NCI-H1105 (cell line): ENCODE measurements at regions not wholly inside any gene's neighbourhood (a gene's known extent, or its start where the extent isn't known, plus 50 kb on each side); places are given as distances from the start of the nearest gene placed in this dataset.
"Not testable (repeated sequence)": the region's sequence is repeated elsewhere in the genome, so short reads cannot be mapped to it uniquely, and the experiment has no call there.

Source experiments
- DNase-seq: peaks from one replicate; lab custom pipeline; 2025; lab: John Stamatoyannopoulos, UW

DNA sequence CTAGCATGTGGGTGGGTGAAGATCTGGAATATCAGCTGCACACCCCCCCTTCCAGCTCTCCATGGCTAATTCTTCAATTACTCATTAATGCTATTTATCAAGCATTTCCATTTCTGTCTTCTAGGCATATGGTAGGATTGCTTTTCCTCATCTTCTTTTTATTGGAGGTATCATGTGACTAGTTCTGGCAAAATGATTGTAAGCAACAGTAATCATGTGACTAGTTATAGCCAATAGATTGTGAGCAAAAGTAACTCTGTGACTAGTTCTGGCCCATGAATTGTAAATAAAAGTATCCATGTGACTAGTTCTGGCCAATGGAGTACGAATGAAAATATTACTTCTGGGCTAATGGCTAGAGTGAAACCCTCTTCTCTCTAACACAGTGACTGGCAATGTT lies 107.0 kb upstream of the TMEM132E start:
- no peak for DNase-seq

DNA sequence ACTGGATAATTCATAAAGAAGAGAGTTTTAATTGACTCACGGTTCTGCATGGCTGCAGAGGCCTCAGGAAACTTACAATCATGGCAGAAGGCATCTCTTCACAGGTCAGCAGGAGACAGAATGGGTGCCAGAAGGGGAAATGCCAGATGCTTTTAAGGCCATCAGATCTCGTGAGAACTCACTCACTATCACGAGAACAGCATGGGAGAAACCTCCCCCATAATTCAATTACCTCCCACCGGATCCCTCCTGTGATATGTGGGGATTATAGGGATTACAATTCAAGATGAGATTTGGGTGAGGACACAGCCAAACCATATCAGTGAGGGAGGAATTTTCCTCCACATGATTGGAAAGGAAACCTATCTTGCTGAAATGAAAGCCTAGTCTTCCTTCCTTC lies 108.1 kb upstream of the TMEM132E start:
- not testable (repeated sequence) for DNase-seq

DNA sequence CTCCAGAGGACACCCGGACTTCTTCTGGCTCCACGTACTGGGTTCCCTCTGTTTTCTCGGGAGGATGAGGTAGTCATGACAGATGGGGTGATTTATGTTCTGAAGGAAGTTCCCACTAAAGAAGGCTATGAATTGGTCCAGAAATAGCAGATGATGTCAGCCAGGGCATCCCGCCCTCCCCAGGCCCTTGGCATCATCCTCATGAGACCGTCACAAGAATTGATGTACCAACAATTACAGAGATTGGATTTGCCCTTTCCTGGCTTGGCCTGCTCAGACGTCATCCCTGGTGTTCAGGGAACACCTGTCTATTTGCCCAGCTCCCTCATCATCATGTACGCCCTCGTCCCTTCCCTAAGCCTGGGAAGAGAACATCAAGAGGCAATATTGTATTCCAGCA lies 102.8 kb upstream of the CCL1 start:
- no peak for DNase-seq

DNA sequence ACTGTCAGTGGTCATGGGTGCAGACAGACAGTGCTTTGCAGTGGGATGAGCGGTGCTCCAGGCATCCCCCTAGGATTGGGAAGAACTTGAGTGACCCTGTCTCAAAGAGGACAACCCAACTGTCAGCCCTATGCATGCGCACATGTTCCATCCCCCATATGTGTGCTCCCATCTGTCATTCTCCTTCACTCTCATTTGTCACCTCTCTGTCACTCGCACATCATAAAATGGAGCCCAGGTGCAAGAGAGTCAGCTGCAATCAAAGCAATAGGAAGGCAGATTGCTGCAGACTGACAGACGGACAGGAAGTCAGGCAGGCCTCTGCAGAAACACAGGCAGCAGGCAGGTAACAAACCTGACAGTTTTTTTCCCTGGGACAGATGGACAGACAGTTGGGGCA lies 101.8 kb upstream of the CCL1 start:
- DNase-seq: no peak

DNA sequence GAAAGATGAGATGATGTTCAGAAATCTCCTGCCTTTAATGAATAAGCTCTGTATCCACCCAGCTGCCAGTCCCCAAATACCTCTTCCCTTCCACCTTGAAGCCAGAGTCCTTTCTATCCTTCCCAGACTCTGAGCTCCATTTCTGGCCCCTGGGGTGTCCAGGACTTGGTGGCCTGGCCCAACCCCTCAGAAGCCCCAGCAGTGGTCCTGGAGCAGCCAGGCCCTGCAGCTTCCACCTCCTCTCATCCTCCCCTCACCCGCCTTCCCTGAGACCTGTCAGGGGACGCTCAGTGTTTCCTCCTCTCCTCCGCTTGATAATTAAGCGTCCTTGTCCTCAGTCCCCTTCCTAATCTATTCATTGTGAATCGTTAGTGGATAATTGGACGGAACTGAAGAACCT lies 95.2 kb upstream of the CCL1 start:
- DNase-seq: no peak

DNA sequence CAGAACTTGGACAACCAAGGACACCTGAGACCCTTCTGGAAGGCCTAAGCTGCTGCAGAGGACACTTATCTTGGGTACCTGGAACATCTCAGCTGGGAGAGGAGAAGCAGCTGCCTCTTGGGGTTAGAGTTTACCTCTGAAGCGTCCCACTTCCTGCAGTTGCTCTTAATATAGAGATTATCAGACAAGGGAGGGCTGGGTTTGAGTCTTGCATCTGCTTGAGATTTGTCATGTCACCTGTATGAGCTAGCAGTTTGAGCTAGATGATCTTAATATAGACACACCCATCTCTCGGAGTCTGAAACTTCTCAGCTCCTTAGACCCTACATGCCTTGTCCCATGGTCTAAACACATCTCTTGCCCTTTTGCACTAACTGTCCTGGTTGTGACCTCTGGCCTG lies 93.1 kb upstream of the CCL1 start:
- DNase-seq: no peak

DNA sequence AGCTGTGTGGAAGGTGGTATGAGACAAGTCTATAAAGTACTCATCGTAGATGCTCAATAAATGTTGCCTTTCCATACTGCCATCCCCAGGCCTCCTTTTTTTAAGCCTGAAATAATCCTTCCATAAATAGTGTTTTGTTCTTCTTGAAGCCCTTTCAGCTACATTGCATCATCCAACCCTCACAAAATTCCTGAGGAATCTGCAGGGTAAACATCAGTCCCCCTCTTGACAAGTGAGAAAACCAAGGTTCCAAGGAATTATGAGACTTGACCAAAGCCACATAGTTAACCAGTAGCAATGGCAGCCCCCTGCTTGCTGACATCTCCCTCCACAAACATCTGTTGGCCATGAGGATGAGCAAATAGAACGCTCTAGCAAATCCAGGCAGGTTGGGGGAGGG lies 89.7 kb upstream of the CCL1 start:
- DNase-seq: no peak

DNA sequence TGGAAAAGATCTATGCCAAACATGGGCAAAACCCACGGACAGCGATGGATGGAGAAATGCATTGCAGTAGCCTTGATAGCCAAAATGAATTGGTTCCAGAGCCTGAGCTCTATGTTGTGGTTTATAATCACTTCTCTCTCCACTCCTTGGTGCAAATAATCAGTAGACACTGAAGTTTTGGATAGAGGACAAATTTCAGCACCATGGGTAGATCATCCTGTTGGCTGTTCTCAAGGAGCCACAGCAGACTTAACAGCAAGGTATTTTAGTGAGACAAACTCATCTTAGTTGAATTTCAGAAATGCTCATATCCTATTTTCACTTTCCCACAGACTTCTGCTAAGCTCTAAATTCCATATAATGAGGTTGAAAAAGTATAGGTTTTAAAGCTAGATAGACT lies 88.3 kb upstream of the CCL1 start:
- DNase-seq: no peak

DNA sequence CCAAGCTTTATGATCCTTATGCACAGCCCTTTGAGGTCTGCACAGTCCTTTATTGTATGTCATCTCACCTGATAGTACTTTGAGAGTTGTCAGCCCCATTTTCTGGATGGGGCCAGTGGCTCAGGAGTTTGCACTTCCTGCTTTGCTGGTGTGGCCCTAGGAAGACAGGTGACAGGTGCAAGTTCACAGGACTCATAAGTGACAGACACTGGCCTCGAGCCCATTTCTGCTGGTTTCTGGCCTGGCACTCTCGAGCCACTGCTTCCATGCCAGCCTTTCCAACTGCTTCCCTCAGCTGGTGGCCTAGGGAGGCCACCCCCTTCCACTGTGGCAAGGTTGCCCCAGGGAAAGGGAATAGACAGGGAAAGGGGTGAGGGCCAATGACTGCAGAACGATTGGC lies 84.4 kb upstream of the CCL1 start:
- DNase-seq: no peak

DNA sequence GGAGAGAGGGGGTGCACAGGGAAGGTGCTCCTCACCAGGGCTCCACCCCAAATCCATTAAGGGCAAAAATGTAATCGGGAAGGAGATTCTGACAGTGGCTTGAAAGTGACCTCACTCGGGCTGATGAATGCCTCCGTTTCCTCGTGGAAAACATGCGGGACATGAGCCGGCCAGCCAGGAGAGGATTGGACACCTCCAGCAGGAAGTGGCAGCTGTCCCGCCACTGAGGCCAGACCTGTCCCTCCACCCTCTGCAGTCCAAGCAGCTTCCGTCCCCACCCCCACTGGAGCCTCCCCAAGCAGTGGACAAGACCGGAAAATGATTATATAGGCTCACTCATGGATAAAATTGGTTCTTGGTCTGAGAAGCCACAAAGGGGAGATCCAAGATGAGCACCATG lies 82.1 kb upstream of the CCL1 start:
- DNase-seq: no peak

DNA sequence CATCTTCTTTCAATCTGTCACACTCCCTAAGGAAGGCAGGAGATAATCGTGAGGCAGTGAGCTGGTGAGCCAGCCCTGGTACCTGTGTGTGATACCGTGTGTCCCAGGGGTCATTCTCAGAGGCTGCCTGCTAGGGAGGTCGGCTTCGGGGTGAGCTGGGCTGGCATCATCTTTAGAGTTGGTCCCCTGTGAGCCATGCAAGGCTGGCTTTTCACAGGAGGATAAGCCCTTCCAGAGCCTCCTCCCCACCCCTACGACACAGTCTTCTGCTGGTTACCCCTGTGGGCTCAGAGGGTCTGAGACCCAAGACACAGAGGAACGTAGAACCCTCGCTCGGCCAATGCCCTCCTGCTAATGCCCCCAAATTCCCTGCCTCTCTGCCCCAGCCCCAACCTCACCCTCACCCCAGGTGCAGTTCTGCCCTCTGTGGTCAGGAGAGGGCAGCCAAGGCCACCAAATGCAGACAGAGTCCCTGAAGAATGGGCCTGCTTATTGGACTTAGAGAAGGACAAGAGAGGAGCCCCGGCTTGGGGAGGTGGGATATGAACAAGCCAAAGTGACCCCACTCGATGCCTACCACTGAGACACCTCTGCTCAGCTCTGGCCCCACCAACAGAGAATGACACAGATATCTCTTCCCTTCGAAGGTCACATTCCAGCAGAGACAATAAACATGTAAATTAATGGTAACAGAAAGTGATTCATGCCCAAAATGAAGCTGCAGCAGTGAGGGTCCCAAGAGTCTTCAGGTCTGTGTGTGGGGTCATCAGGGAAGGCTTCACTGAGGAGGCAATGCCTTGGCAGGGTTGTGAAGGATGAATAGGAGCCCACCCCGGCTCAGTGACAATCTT lies 80.8 kb upstream of the CCL1 start:
- no peak for DNase-seq

DNA sequence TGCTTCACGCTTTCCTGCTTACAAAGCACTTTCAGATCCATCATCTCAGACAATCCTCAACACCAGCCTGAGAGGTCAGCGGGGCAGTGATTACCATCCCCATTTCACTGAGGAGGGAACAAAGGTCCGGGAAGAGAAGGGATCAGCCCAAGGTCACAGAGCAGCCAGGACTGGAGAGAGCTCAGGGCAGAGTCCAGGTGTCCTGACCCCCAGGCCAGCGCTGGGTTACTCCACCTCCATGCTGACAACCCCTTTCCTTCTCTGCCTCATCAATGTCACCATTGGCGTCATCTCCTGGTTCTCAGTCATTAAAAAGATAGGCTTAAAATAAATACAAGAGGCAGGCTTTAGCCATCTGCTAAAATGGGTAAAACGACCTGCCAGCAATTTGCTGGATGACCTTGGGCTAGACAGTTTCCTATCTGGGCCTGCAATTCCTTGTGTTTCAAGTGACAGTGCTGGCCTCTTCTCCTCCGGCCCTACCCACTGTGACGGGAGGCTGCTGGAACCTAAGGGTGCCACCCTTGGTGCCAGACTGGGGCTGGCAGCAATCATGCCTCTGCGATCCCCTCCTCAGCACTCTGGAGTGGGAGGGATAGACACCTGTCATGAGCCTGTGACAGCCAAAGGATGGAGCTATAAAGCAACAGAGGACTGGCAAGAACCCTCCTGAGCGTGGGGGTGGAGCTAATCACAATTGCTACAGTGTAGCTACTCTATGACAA lies 79.5 kb upstream of the CCL1 start:
- DNase-seq: no peak

DNA sequence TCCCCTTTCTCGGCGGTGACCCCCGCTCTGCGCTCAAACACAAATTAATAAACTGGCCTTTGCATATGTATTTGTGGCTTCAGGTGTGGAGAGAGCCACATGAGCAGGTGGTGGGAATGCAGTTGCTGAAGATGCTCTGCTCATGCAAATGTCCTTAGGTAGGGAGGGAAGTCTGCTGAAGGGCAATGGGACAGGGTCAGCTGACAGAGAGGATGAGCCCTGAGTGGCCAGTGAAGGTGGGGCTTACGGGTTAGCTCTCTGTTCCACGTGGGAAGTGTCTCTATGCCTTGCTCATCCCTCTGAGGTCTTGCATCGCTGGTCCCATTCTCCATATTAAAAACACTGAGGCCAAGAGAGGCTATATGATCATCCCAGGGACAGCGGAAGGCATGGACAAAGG lies 74.2 kb upstream of the CCL1 start:
- no peak for DNase-seq

DNA sequence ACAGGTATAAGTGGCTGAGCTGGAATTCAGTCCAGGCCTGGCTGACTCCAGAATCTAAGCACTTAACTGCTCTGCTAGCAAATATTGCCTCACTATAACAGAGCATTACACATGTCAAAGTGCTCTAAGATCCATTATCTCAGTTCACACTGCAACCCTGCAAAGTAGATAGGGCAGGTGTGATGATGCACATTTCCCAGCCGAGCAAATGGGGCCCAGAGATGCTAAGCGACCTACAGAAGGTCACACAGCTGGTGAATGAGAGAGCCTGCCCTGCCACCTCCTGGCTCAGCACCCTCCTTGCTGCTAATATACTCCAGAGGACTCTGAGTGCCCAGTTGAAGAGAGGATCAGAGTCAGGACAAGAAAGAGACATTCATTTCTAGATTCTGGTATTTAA lies 73.6 kb upstream of the CCL1 start:
- DNase-seq: no peak

DNA sequence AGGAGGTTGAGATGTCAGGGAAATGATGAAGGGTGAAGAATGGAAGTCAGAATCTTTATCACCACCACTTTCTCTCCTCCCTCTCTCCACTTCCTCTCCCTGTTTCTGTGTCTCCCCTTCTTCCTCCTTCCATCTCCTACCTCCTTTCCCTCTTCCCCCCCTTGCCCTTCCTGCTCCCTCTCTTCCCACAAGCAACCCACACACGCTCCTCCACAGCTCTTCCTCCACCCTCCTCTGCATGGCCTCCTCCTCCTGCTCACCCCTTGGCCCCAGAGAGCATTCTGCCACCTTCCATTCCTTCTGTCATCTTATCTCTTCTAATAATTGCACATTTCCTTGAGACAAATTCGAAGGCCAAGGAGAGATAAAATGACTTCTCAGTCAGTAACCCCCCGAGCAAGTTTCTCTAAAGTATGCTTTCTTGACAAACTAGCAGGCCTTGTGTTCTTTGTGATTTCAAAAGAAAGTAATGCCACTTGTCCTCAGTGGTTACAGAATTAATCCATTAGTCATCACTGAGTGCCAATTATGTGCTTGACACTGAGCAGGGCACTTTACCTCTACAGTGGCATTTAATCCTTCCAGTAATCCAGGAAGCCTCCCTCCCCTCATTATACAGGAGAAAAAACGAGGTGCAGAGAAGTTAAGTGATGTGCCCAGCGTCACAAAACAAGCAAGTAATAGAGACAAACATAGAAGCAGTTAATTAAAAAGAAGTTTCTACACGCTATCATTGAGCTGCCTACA lies 72.3 kb upstream of the CCL1 start:
- DNase-seq: peak; percentile 60

DNA sequence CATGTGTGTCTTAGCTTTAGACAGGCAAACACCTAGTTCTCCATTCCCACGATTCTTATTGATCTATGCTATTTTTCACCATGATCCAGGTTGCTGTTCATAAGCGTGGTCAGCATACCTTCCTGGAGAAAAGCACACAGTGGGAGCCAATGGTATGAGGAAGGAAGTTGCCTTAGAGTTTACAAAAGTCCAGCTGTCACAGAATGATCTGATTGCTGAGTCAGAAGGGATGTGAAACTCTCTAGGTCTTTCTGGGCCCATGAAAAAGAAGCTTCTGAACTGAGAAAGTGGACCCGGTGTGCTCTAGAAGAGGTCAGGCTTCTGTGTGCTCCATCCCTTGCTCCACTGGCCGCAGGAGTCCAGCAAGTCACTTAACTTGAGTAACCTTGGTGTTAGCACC lies 71.0 kb upstream of the CCL1 start:
- no peak for DNase-seq

DNA sequence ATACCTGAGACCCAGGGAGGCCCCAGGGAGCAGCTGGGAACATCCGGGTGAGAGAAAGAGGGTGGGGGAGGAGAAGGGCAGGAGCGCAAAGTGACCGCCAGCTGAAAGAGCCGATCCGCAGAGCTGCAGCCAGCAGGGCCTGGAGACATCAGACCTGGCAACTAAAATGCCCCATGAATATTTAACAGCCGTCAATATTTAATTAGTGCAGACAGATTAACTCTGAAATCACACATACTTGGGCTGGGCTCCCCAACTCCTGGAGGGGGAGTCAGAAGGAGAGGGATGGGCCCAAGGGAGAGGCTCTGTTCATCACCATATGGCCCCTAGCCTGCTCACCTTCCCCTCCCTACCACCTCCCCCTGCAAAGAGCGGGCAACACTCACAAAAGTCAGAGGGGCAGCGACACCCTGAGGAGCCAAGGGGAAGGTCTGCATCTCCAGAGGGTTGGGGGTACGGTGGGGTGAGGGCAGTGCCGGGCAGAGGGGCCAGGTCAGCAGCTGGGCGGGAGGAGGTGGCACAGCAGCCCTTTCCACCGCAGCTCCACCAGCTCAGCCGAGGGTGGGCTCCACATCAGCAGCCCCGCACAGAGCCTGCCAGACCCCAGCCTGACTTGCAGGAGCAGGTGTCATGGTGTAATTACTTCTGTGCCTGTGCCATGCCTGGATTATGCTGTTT lies 61.9 kb upstream of the CCL1 start:
- DNase-seq: no peak

DNA sequence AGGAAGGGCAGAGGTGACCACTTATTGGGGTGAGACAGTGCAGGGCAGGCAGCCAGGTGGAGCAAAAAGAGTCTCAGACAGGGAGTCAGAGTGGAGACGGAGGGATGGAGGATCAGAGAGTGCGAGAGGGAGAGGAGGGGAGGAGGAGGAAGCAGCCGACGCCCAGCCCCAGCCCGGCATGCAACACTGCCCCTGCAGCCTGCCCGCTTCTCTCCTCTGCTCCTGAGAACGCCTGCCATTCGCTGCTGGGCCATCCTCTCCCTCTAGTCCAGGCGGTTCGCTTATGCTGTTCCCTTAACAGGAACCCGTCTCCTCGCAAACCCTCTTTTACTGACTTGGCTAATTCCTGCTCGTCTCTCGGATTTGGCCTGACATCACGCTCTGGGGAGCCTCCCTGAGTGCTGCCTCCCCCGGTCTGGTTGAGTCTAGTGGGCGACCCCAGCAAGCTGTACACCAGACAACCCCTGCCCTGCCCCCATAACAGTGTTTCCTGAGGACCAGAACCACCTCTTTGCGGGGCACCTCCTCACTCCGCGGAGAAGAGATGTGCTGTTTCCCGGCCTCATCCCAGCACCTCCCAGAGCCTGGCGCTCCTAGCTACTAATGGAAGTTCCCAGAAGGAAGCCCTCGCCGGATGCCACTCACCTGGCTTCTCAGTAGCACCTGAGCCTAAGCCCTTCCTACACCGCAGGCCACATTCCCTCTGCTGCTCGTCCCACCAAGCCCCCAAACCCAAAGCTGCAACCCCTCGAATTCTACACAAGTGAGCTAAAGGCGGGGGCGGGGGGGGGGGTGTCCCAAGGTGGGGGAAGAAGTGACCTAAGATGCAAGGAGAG lies 61.2 kb upstream of the CCL1 start:
- DNase-seq: no peak

DNA sequence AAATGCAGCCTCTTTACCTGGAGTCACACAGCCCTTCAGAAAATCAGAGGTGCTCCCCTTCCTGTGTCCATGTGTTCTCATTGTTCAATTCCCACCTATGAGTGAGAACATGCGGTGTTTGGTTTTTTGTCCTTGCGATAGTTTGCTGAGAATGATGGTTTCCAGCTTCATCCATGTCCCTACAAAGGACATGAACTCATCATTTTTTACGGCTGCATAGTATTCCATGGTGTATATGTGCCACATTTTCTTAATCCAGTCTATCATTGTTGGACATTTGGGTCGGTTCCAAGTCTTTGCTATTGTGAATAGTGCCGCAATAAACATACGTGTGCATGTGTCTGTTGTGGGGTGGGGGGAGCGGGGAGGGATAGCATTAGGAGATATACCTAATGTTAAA lies 60.3 kb upstream of the CCL1 start:
- not testable (repeated sequence) for DNase-seq

DNA sequence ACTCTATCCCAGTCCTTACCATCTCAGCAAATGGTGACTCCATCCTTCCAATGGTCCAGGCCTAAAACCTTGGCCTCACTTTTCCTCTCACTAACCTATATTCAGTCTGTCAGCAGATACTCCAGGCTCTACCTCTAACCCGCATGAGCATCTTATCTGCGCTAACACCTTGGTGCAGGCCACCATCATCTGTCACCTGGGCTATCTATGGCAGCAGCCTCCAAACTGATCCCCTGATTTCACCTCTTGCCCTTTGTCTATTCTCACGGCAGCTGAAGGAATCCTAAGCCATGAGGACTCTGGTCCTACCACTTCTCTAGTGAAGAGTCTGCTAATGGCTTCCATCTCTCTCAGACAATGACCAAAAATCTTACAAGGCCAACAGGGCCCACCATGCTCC lies 57.9 kb upstream of the CCL1 start:
- DNase-seq: no peak

DNA sequence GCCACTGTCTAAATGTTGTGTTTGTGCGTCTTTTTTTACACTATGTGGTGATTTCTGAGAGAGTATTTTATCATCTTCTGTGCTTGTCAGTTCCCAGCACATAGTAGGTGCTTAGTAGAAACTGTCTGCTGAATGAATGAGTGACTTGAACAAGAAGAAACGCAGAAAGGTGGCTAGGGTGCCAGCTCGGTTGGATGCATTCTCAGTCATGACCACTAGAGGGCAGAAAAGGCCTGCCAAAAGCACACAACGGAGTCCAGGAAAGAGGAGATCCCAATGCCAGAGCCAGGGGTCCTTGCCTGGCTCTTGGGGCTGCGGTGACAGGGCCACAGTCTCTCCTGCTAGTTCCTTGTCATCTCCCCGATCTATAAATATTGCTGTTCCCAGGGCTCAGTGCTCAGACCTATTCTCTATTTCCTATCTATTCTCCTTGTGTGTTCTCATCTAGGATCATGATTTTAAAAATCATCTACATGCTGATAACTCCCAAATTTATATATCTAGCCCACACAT lies 57.3 kb upstream of the CCL1 start:
- DNase-seq: peak; percentile 50
